ENCODE measurements at regions not wholly inside any gene's neighbourhood (a gene's known extent, or its start where the extent isn't known, plus 50 kb on each side); places are given as distances from the start of the nearest gene placed in this dataset.

GRCh38 chr2:144830543-144830942 lies 310.6 kb upstream of the ZEB2 start:
- Histone ChIP-seq H3K36me3 (no peaks in the 10 kb centered on the region), H3K4me3 (no peak overlapping the region), H3K4me1 (peaks cover 0 to 32% (median 0%) of the 10 kb centered on the region in 10 experiments; a peak in 8 of 20 replicates), H3K9ac (no peak overlapping the region), H4K20me1 (no peaks in the 10 kb centered on the region), H3K27me3 (no peaks in the 10 kb centered on the region), H3K9me3 (replicated peaks in 1 of 11) (no peaks in the 10 kb centered on the region), H3K4me2 (0 out of 22 replicates have a peak overlapping the region, but pooled peaks of 1 of the 11 experiments have one; percentile 18), H3K27ac (no peak overlapping the region)
- TF ChIP-seq Cebpa-rat (IDR thresholded peaks at IDR 0.05): no peak

GRCh38 chr2:144827404-144827803 lies 307.5 kb upstream of the ZEB2 start:
- TF ChIP-seq Cebpa-rat (IDR thresholded peaks at IDR 0.05): no peak

GRCh38 chr2:144826105-144826504 lies 306.2 kb upstream of the ZEB2 start:
- Histone ChIP-seq H3K4me3 (no peak overlapping the region), H3K36me3 (no peaks in the 10 kb centered on the region), H3K9me3 (replicated peaks in 1 of 11) (peaks cover 3 to 11% (median 6%) of the 10 kb centered on the region in 11 experiments; a peak in 14 of 22 replicates), H3K27ac (peak overlapping the region in 3 of 11 experiments; percentile 33 to 78 (median 49); a peak in 4 of 22 replicates), H3K9ac (no peak overlapping the region), H3K27me3 (no peaks in the 10 kb centered on the region), H4K20me1 (no peaks in the 10 kb centered on the region), H3K4me2 (peak overlapping the region in 2 of 11 experiments; percentile 53 to 59; a peak in 5 of 22 replicates), H3K4me1 (peaks cover 0 to 43% (median 0%) of the 10 kb centered on the region in 10 experiments; a peak in 8 of 20 replicates)
- no peak for TF ChIP-seq Cebpa-rat (IDR thresholded peaks at IDR 0.05)

More at GRCh38 chr2:144827404-144827803, 307.5 kb upstream of the ZEB2 start:
- Histone ChIP-seq H3K4me3 (no peak overlapping the region), H3K9me3 (replicated peaks in 1 of 11) (no peaks in the 10 kb centered on the region), H4K20me1 (no peaks in the 10 kb centered on the region), H3K27me3 (no peaks in the 10 kb centered on the region), H3K4me1 (peaks cover 0 to 49% (median 0%) of the 10 kb centered on the region in 10 experiments; a peak in 8 of 20 replicates), H3K27ac (no peak overlapping the region), H3K4me2 (no peak overlapping the region), H3K9ac (no peak overlapping the region), H3K36me3 (no peaks in the 10 kb centered on the region)

GRCh38 chr2:144825331-144826020 lies 305.6 kb upstream of the ZEB2 start:
- TF ChIP-seq Cebpa-rat (IDR thresholded peaks at IDR 0.05): no peak
- H3K36me3 ChIP-seq: no peaks in the 10 kb centered on the region
- H3K4me3 ChIP-seq: no peak overlapping the region
- H3K9ac ChIP-seq: no peak overlapping the region
- H3K4me1 ChIP-seq: peaks cover 0 to 43% (median 0%) of the 10 kb centered on the region in 10 experiments; a peak in 8 of 20 replicates
- H3K27me3 ChIP-seq: no peaks in the 10 kb centered on the region
- peaks cover 9 to 17% (median 12%) of the 10 kb centered on the region in 11 experiments; a peak in 21 of 22 replicates for H3K9me3 ChIP-seq (replicated peaks in 1 of 11)
- H3K27ac ChIP-seq: peak overlapping the region in 3 of 11 experiments; percentile 33 to 78 (median 49); a peak in 5 of 22 replicates
- peak overlapping the region in 3 of 11 experiments; percentile 13 to 59 (median 53); a peak in 5 of 22 replicates for H3K4me2 ChIP-seq
- H4K20me1 ChIP-seq: no peaks in the 10 kb centered on the region

- no peaks in the 10 kb centered on the region for H4K20me1 ChIP-seq
- no peaks in the 10 kb centered on the region for H3K27me3 ChIP-seq
- H3K4me1 ChIP-seq: peaks cover 0 to 43% (median 2%) of the 10 kb centered on the region in 10 experiments; a peak in 12 of 20 replicates
- H3K27ac ChIP-seq: peak overlapping the region in 3 of 11 experiments; percentile 33 to 78 (median 49); a peak in 4 of 22 replicates
- peaks cover 14 to 22% (median 17%) of the 10 kb centered on the region in 11 experiments; a peak in 21 of 22 replicates for H3K9me3 ChIP-seq (replicated peaks in 1 of 11)
- peak overlapping the region in 3 of 11 experiments; percentile 13 to 59 (median 53); a peak in 4 of 22 replicates for H3K4me2 ChIP-seq
- H3K36me3 ChIP-seq: no peaks in the 10 kb centered on the region
- no peak for TF ChIP-seq Cebpa-rat (IDR thresholded peaks at IDR 0.05)
- H3K9ac ChIP-seq: no peak overlapping the region
- no peak overlapping the region for H3K4me3 ChIP-seq
These were observed 304.6 kb upstream of the ZEB2 start for GRCh38 chr2:144824306-144825080.

- H3K4me2 ChIP-seq: peak overlapping the region in 1 of 11 experiments; percentile 31; a peak in 1 of 22 replicates
These were observed 303.0 kb upstream of the ZEB2 start for GRCh38 chr2:144822966-144823365.

GRCh38 chr2:144812288-144812687 lies 292.4 kb upstream of the ZEB2 start:
- no peaks in the 10 kb centered on the region for H3K27me3 ChIP-seq
- H3K9ac ChIP-seq: no peak overlapping the region
- no peak overlapping the region for H3K27ac ChIP-seq
- no peaks in the 10 kb centered on the region for H3K36me3 ChIP-seq
- no peak for TF ChIP-seq Cebpa-rat (IDR thresholded peaks at IDR 0.05)
- H4K20me1 ChIP-seq: no peaks in the 10 kb centered on the region
- H3K9me3 ChIP-seq (replicated peaks in 1 of 11): no peaks in the 10 kb centered on the region
- no peaks in the 10 kb centered on the region for H3K4me1 ChIP-seq
- H3K4me2 ChIP-seq: no peak overlapping the region
- no peak overlapping the region for H3K4me3 ChIP-seq

More at GRCh38 chr2:144822966-144823365, 303.0 kb upstream of the ZEB2 start:
- H3K36me3 ChIP-seq: no peaks in the 10 kb centered on the region
- H3K27ac ChIP-seq: no peak overlapping the region
- no peak overlapping the region for H3K9ac ChIP-seq
- TF ChIP-seq Cebpa-rat (IDR thresholded peaks at IDR 0.05): no peak
- H3K4me3 ChIP-seq: no peak overlapping the region
- peaks cover 0 to 43% (median 9%) of the 10 kb centered on the region in 10 experiments; a peak in 13 of 20 replicates for H3K4me1 ChIP-seq
- H3K27me3 ChIP-seq: no peaks in the 10 kb centered on the region
- H3K9me3 ChIP-seq (replicated peaks in 1 of 11): peaks cover 14 to 28% (median 19%) of the 10 kb centered on the region in 11 experiments; a peak in 21 of 22 replicates
- H4K20me1 ChIP-seq: no peaks in the 10 kb centered on the region

GRCh38 chr2:144801766-144802165 lies 281.8 kb upstream of the ZEB2 start:
- no peak overlapping the region for H3K9ac ChIP-seq
- peaks cover 0 to 4% (median 0%) of the 10 kb centered on the region in 10 experiments; a peak in 1 of 20 replicates for H3K4me1 ChIP-seq
- H3K4me2 ChIP-seq: 0 out of 22 replicates have a peak overlapping the region, but pooled peaks of 1 of the 11 experiments have one; percentile 9
- H3K4me3 ChIP-seq: no peak overlapping the region
- H3K27me3 ChIP-seq: no peaks in the 10 kb centered on the region
- H4K20me1 ChIP-seq: no peaks in the 10 kb centered on the region
- no peak for TF ChIP-seq Cebpa-rat (IDR thresholded peaks at IDR 0.05)
- H3K27ac ChIP-seq: no peak overlapping the region
- no peaks in the 10 kb centered on the region for H3K9me3 ChIP-seq (replicated peaks in 1 of 11)
- H3K36me3 ChIP-seq: no peaks in the 10 kb centered on the region

GRCh38 chr2:144801325-144801724 lies 281.4 kb upstream of the ZEB2 start:
- no peaks in the 10 kb centered on the region for H3K9me3 ChIP-seq (replicated peaks in 1 of 11)
- H3K9ac ChIP-seq: no peak overlapping the region
- H4K20me1 ChIP-seq: no peaks in the 10 kb centered on the region
- H3K27ac ChIP-seq: no peak overlapping the region
- H3K4me3 ChIP-seq: no peak overlapping the region
- no peak for TF ChIP-seq Cebpa-rat (IDR thresholded peaks at IDR 0.05)
- no peaks in the 10 kb centered on the region for H3K27me3 ChIP-seq
- no peak overlapping the region for H3K4me2 ChIP-seq
- peaks cover 0 to 4% (median 0%) of the 10 kb centered on the region in 10 experiments; a peak in 1 of 20 replicates for H3K4me1 ChIP-seq
- no peaks in the 10 kb centered on the region for H3K36me3 ChIP-seq
